Thyroid gland (tissue), 4 donors: ENCODE measurements at regions not wholly inside any gene's neighbourhood (a gene's known extent, or its start where the extent isn't known, plus 50 kb on each side); places are given as distances from the start of the nearest gene placed in this dataset.

Source experiments
- CTCF ChIP-seq, 6 experiments: fragments of 200-600 bp in 3 of 6; fragments of 450-650 bp in 3 of 6; sonication (generic) in 3 of 6; IDR thresholded peaks; one replicate each; pipeline ENCODE4 v1.5.1; 2016 to 2019; ENCODE audit warnings: antibody characterized with exemption in 6 of 6, mild to moderate bottlenecking in 2 of 6, inconsistent platforms in 1 of 6, moderate library complexity in 1 of 6
- POLR2A ChIP-seq, 2 donors: fragments of 450-650 bp; IDR thresholded peaks; one replicate each; pipeline ENCODE4 v1.6.1; 2017; ENCODE audit warnings: antibody characterized with exemption in 2 of 2, mild to moderate bottlenecking in 2 of 2, moderate library complexity in 1 of 2

GRCh38 chr10:123564631-123565030 lies 101.5 kb upstream of the GPR26 start:
- TF ChIP-seq POLR2A (IDR thresholded peaks at IDR 0.05), result no peak
- no peak for TF ChIP-seq CTCF (IDR thresholded peaks at IDR 0.05)
